Endothelial cell of umbilical vein (primary cell): ENCODE measurements at regions not wholly inside any gene's neighbourhood (a gene's known extent, or its start where the extent isn't known, plus 50 kb on each side); places are given as distances from the start of the nearest gene placed in this dataset.

ENCODE experiments used
- BruUV-seq: library from RNA; stranded (reverse); fragments of 400-500 nt; replicated peaks from 2 replicates; lab custom pipeline; 2021; lab: Mats Ljungman, UMichigan
- CTCF ChIA-PET: fragments of 300-600, 350-600 bp; sonication (Branson Sonifier 250); formaldehyde crosslinking; loops from one replicate; lab custom pipeline; 2021; ENCODE audit warnings: antibody characterized with exemption, inconsistent platforms; lab: Charles Lee
- POLR2A ChIA-PET: fragments of 300-600, 350-600 bp; sonication (Branson Sonifier 250); formaldehyde crosslinking; loops from one replicate; lab custom pipeline; 2021; ENCODE audit warnings: antibody characterized with exemption, inconsistent platforms; lab: Charles Lee
- DNase-seq: peaks from one replicate; pipeline ENCODE4 v3.0.0-alpha.2; 2011; ENCODE audit warnings: low read depth, low spot score
- FAIRE-seq: peaks from 2 replicates; lab custom pipeline; 2011; peaks lifted over from hg19 to GRCh38; lab: Jason Lieb, UNC
- H2AFZ ChIP-seq: 2 replicates; pipeline ENCODE4 v1.6.0; 2012; ENCODE audit warnings: low read depth, low read length, control low read depth, inconsistent platforms
- H3K27ac ChIP-seq: 2 replicates; pipeline ENCODE4 v1.5.1; 2011; ENCODE audit warnings: low read depth, mild to moderate bottlenecking, control low read depth, low read length, moderate library complexity; ENCODE audit not compliant: insufficient read depth
- H3K27me3 ChIP-seq, 2 experiments: 2 replicates each; pipeline versions ENCODE4 v1.6.0 to v1.6.1; 2011; ENCODE audit warnings: low read length in 2 of 2, mixed read lengths in 1 of 2; ENCODE audit not compliant: control insufficient read depth in 2 of 2, insufficient read depth in 2 of 2
- H3K36me3 ChIP-seq, 2 experiments: 2 replicates in 1 of 2; 3 replicates in 1 of 2; pipeline ENCODE4 v1.5.1; 2011; ENCODE audit warnings: low read length in 2 of 2, mild to moderate bottlenecking in 1 of 2, moderate library complexity in 1 of 2; ENCODE audit not compliant: control insufficient read depth in 2 of 2, insufficient read depth in 2 of 2; ENCODE audit errors: extremely low read depth in 1 of 2
- H3K4me1 ChIP-seq: 3 replicates; pipeline ENCODE4 v1.5.1; 2011; ENCODE audit warnings: mild to moderate bottlenecking, low read length; ENCODE audit not compliant: control insufficient read depth, insufficient read depth; ENCODE audit errors: extremely low read depth
- H3K4me2 ChIP-seq: 2 replicates; pipeline ENCODE4 v1.6.1; 2011; ENCODE audit warnings: low read length, control low read depth, mixed read lengths; ENCODE audit not compliant: insufficient read depth
- H3K4me3 ChIP-seq, 3 experiments: fragments of 200-600 bp in 1 of 3; sonication (generic), shearing (Covaris generic) in 1 of 3; replicated peaks in 1 of 3; 2 replicates each; pipeline ENCODE4 v1.5.1; 2011 to 2016; ENCODE audit warnings: control low read depth in 3 of 3, low read length in 3 of 3, mild to moderate bottlenecking in 2 of 3, inconsistent platforms in 1 of 3, low read depth in 1 of 3, moderate library complexity in 1 of 3; ENCODE audit not compliant: insufficient read depth in 1 of 3
- H3K79me2 ChIP-seq: 2 replicates; pipeline ENCODE4 v1.6.0; 2012; ENCODE audit warnings: low read length, inconsistent platforms; ENCODE audit not compliant: control insufficient read depth, insufficient read depth
- H3K9ac ChIP-seq: replicated peaks from 2 replicates; pipeline ENCODE3; 2011; ENCODE audit warnings: low read length, control low read depth; ENCODE audit not compliant: insufficient read depth; ENCODE audit errors: extremely low read depth
- H3K9me1 ChIP-seq: replicated peaks from 3 replicates; pipeline ENCODE4 v1.6.0; 2011; ENCODE audit warnings: mild to moderate bottlenecking, low read length; ENCODE audit not compliant: control insufficient read depth, insufficient read depth; ENCODE audit errors: extremely low read depth
- H3K9me3 ChIP-seq: replicated peaks from 2 replicates; pipeline ENCODE4 v1.5.1; 2012; ENCODE audit warnings: low read length, inconsistent platforms; ENCODE audit not compliant: control insufficient read depth, insufficient read depth
- H4K20me1 ChIP-seq: replicated peaks from 2 replicates; pipeline ENCODE3; 2011; ENCODE audit warnings: mild to moderate bottlenecking, low read length; ENCODE audit not compliant: control insufficient read depth, insufficient read depth; ENCODE audit errors: extremely low read depth
- CTCF ChIP-seq, 2 donors: IDR thresholded peaks; 1 replicate in 1 of 2; 2 replicates in 1 of 2; pipeline ENCODE4 v1.5.1; 2011; ENCODE audit warnings: low read length in 2 of 2, mild to moderate bottlenecking in 2 of 2, moderate library complexity in 2 of 2, control low read depth in 1 of 2, inconsistent platforms in 1 of 2, low read depth in 1 of 2; ENCODE audit not compliant: insufficient read depth in 1 of 2; ENCODE audit errors: extremely low read depth in 1 of 2
- EZH2 ChIP-seq: IDR thresholded peaks from 2 replicates; pipeline ENCODE4 v1.6.1; 2012; ENCODE audit warnings: borderline replicate concordance, low read depth, mild to moderate bottlenecking, moderate library complexity, low read length, inconsistent platforms; ENCODE audit not compliant: severe bottlenecking
- FOS ChIP-seq: IDR thresholded peaks from 2 replicates; pipeline ENCODE4 v1.6.1; 2011; ENCODE audit warnings: mild to moderate bottlenecking, low read length, moderate library complexity, borderline replicate concordance; ENCODE audit not compliant: insufficient read depth
- GATA2 ChIP-seq: IDR thresholded peaks from 2 replicates; pipeline ENCODE4 v1.7.0; 2011; ENCODE audit warnings: low read depth, mild to moderate bottlenecking, moderate library complexity, mixed read lengths, low read length; ENCODE audit not compliant: insufficient read length, insufficient read depth
- JUN ChIP-seq: IDR thresholded peaks from 2 replicates; pipeline ENCODE4 v1.6.1; 2011; ENCODE audit warnings: borderline replicate concordance, low read depth; ENCODE audit not compliant: insufficient read length, insufficient read depth
- MAX ChIP-seq: IDR thresholded peaks from 2 replicates; pipeline ENCODE4 v1.6.1; 2011; ENCODE audit not compliant: insufficient read depth, insufficient read length
- MYC ChIP-seq: IDR thresholded peaks from one replicate; pipeline ENCODE4 v1.6.1; 2011; ENCODE audit warnings: mild to moderate bottlenecking, low read depth, low read length
- POLR2A ChIP-seq: IDR thresholded peaks from 2 replicates; pipeline ENCODE4 v1.6.1; 2012; ENCODE audit warnings: low read depth, mild to moderate bottlenecking, control low read depth, low read length
- POLR2AphosphoS5 ChIP-seq: IDR thresholded peaks from 2 replicates; pipeline ENCODE4 v1.6.1; 2012; ENCODE audit warnings: low read depth, mild to moderate bottlenecking, control low read depth, low read length, moderate library complexity; ENCODE audit not compliant: insufficient read depth
- dilution Hi-C: fragments of 300-500 bp; cut with MboI; formaldehyde crosslinking; loops from one replicate; pipeline ENCODE4 v1.15.0; 2019; ENCODE audit warnings: low sequenced_read_pairs; ENCODE audit not compliant: extremely low pct_ligation_motif_present
- intact Hi-C: fragments of 100-400 bp; cut with micrococcal nuclease; formaldehyde crosslinking; loops from one replicate; pipeline ENCODE4 v1.10.0; 2022

DNA sequence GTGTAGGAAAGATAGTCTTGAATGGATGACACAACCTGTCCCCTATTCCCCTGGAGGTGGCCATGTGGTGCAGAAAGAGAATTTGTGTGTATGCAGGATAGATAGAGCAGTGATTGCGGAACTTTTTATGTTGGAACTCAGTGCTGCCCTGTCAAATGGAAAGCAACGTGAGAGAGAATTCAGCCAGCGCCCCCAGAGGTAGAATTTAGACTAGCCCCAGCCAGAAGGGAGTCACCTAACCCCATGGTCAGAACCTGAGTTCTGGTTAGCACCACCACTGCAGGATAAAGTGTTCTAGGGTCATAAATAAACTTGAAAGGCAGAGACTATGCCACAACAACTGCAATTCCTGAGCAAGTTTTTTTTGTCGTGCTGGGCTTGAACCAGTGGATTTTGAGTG is 152.9 kb upstream of the GRIA4 start:
- intact Hi-C loops (no loop called here), dilution Hi-C loops (no loop called here)
- no peak overlapping the region for H2AFZ ChIP-seq
- H3K9me3 ChIP-seq, result no peaks in the 10 kb centered on the region
- H3K4me2 ChIP-seq, result no peak overlapping the region
- DNase-seq, result no peak
- FAIRE-seq, result no peak
- H3K4me3 ChIP-seq, result no peak overlapping the region
- no peaks in the 10 kb centered on the region for H3K27me3 ChIP-seq
- H3K4me1 ChIP-seq, result no peaks in the 10 kb centered on the region
- no peaks in the 10 kb centered on the region for H3K79me2 ChIP-seq
- H3K9me1 ChIP-seq, result peaks cover 2% of the 10 kb centered on the region
- TF ChIP-seq FOS (no peak), POLR2A (no peak), MAX (no peak), MYC (no peak), EZH2 (no peak), JUN (no peak), GATA2 (no peak), CTCF (IDR thresholded peaks at IDR 0.05; ENCODE audit: extremely low read depth in 1 of 2, insufficient read depth in 1 of 2, low read depth in 1 of 2, low read length in 2 of 2) (no peak), POLR2AphosphoS5 (no peak)
- ChIA-PET CTCF (no interaction called here), POLR2A (no interaction called here)
- no peaks in the 10 kb centered on the region for H4K20me1 ChIP-seq
- no peak overlapping the region for H3K27ac ChIP-seq
- BruUV-seq, result no TSS peak
- no peak overlapping the region for H3K9ac ChIP-seq
- no peaks in the 10 kb centered on the region for H3K36me3 ChIP-seq
